ENCODE measurements at regions not wholly inside any gene's neighbourhood (a gene's known extent, or its start where the extent isn't known, plus 50 kb on each side); places are given as distances from the start of the nearest gene placed in this dataset.

DNA sequence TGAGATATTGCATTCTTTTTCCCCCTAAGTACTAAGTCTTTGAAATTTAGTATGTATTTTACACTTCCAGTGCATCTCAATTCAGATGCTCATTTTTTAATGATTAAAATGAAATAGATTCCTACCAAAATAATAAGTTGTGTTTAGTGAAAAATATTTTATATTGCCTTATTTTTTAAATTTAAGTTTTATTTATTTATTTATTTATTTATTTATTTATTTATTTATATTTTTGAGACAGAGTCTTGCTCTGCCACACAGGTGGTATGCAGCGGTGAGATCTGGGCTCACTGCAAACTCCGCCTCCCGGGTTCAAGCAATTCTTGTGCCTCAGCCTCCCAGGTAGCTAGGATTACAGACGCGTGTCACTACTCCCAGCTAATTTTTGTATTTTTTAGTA, 95.5 kb downstream of the RPS24 start:
- TF ChIP-seq, protein P1, sequence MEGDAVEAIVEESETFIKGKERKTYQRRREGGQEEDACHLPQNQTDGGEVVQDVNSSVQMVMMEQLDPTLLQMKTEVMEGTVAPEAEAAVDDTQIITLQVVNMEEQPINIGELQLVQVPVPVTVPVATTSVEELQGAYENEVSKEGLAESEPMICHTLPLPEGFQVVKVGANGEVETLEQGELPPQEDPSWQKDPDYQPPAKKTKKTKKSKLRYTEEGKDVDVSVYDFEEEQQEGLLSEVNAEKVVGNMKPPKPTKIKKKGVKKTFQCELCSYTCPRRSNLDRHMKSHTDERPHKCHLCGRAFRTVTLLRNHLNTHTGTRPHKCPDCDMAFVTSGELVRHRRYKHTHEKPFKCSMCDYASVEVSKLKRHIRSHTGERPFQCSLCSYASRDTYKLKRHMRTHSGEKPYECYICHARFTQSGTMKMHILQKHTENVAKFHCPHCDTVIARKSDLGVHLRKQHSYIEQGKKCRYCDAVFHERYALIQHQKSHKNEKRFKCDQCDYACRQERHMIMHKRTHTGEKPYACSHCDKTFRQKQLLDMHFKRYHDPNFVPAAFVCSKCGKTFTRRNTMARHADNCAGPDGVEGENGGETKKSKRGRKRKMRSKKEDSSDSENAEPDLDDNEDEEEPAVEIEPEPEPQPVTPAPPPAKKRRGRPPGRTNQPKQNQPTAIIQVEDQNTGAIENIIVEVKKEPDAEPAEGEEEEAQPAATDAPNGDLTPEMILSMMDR (IDR thresholded peaks at IDR 0.05; ENCODE audit: low read depth, low read length) = no peak
- no peak overlapping the region for H3K4me3 ChIP-seq (ENCODE audit: low read depth, low read length)

DNA sequence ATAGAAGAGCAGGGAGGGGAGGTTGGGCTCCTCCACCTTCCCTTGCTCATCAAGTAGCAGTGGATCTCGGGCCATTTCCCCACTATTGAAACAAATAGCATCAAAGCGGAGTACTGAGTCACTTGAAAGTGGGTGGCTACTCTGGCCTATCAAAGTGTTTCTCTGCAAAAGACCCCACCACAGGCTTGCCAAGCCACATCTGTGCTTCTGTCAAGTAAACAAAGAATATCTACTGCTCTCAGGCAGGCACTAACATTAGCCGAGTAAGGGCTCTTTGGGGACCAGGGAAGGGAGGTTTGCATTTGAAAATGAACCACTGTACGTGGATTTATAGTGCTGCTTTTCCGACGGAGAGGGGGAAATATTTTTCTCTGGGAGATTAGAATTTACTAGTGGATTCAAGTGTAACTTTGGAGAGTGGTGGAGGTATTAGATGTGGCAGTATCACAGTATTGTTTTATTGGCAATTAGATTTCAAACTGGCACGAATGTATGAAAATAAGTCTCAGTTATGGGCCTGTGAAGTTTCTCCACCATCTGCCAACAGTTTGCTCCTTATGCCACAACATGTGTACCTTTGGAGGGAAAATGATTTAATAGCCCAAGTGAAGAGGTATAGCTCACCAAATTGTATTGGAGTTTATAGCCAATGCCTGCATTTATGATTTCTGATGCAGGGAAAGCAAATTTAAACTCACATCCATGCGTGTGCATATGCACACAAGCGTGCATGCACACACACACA, 97.5 kb downstream of the RPS24 start:
- TF ChIP-seq, protein P1 (IDR thresholded peaks at IDR 0.05; ENCODE audit: low read depth, low read length) = no peak

DNA sequence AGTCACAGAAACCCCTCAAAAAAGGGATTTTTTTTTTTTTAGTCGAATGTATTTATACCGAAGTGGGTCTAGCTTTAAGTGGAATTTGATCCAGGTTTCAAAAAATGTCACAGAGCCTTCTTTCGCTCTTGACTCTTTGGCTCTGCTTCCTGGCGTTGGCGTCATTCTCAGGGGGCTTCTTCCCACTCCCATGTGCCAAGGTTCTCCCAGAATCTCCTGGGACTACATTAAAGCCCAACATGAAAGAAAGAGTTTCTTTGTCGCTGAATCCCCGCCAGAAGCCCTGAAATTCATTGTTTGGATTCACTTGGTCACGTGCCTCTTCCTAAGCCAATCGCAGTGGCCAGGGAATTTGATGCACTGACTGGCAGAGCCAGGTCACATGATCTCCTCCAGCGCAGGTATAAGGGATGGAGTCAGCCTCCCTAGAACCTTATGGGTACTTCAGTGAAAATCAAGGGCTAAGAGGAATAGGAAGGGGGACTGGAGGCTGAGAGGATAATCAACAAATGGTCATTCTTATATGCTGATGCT, 101.2 kb downstream of the RPS24 start:
- H3K4me3 ChIP-seq (ENCODE audit: low read depth, low read length) = no peak overlapping the region
- TF ChIP-seq, protein P1 (IDR thresholded peaks at IDR 0.05; ENCODE audit: low read depth, low read length) = no peak

More for the DNA sequence above, 97.5 kb downstream of the RPS24 start:
- no peak overlapping the region for H3K4me3 ChIP-seq (ENCODE audit: low read depth, low read length)

DNA sequence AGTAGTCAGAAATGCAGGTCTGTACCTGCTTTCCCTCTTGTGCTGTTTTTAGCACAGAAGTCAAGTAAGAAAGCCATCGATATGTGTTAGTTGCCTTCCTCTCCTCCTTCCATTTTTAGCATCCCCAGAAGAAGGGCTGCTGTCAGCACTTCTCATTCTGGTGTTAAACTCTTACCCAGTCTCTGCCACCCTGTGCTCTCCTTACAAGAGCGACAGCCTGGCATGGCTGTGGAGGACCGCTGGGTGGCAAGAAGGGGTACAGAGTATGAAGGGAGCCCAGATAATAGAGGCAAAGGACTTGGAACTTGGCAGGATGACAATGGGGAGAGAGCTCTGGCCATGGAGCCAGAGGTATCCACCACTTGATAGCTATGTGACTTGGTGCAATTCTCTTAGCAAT, 103.5 kb downstream of the RPS24 start:
- TF ChIP-seq, protein P1 (IDR thresholded peaks at IDR 0.05; ENCODE audit: low read depth, low read length) = no peak
- H3K4me3 ChIP-seq (ENCODE audit: low read depth, low read length) = no peak overlapping the region

DNA sequence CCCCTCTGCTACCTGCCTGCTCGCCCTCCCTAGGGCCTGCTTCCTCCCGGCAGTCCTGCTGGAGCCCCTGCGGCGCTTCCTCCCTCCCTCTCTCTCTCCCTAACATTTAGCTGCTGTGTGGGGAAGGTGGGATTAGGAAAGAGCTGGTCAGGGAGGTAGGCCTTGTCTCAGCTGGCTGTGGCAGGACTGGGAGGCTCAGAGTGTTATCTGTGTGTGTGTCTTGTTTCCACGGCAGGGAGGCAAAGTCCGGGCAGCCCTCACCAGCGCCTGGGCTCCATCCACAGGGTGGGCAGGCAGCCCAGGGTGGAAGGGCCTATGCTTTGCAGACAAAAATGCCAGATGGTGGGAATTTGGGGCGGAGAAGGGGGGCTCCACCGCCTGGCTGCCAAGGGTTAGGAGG, 105.7 kb downstream of the RPS24 start:
- TF ChIP-seq, protein P1 (IDR thresholded peaks at IDR 0.05; ENCODE audit: low read depth, low read length) = no peak
- no peak overlapping the region for H3K4me3 ChIP-seq (ENCODE audit: low read depth, low read length)

DNA sequence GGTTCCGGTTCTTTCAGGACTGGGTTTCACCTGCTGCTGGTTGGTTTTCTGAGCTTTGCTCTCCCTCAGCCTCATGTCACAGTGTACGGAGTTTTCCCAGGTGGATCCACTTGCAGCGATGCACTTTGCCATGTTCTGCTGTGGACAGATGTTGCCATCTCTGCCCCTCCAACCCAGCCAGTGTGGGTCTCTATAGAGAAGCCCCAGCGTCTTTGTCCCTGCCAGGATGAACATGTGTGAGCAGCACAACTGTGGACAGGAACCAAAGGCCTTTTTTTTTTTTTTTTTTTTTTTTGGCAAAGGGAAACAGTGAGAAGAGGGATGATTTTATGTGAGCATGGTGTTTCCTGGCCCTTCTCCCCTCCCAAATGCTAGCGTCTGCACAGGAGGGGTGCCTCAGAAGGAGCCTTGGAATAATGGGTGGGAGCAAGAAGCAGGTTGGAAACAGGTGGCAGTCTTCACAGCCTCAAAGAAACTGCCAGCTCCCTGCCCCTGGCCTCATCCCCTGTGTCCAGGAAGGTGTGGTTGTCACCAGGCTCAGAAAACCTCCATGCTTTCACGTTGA, 106.5 kb downstream of the RPS24 start:
- TF ChIP-seq, protein P1 (IDR thresholded peaks at IDR 0.05; ENCODE audit: low read depth, low read length) = no peak
- H3K4me3 ChIP-seq (ENCODE audit: low read depth, low read length) = no peak overlapping the region

DNA sequence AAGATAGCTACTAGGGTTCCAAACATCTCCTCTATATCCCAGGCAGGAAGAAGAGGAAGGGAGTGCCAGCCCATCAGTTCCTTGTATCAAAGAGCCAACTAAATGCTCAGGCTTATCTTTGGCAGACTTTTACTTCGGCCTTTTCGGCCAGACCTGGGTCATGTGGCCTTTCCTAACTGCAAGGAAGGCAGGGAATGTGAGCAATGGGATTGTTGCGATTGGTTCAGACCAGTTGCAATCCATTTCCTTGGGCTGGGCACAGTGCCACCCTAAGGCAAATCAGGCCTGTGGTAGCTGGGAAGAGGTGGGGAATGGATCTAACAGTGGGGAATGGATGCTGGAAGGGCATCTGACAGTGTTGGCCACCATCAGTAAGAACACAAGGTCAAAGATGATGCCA, 109.9 kb downstream of the RPS24 start:
- TF ChIP-seq, protein P1 (IDR thresholded peaks at IDR 0.05; ENCODE audit: low read depth, low read length) = no peak
- no peak overlapping the region for H3K4me3 ChIP-seq (ENCODE audit: low read depth, low read length)
